HEK293 (cell line): ENCODE measurements at regions not wholly inside any gene's neighbourhood (a gene's known extent, or its start where the extent isn't known, plus 50 kb on each side); places are given as distances from the start of the nearest gene placed in this dataset.
"Not testable (repeated sequence)": the region's sequence is repeated elsewhere in the genome, so short reads cannot be mapped to it uniquely, and the experiment has no call there.

Experiments
- CTCF ChIA-PET: fragments of 350-600 bp; formaldehyde crosslinking; extraction: SDS; loops from one replicate; lab custom pipeline; 2021; ENCODE audit warnings: antibody characterized with exemption; lab: Yijun Ruan, JAX
- POLR2A ChIA-PET: fragments of 300-600 bp; formaldehyde crosslinking; extraction: SDS; loops from one replicate; lab custom pipeline; 2020; ENCODE audit warnings: antibody characterized with exemption, inconsistent platforms; lab: Yijun Ruan, JAX
- H3K27ac ChIP-seq: fragments of 200-500 bp; sonication (Bioruptor generic); 2 replicates; pipeline ENCODE4 v1.5.1; 2014; ENCODE audit warnings: low read depth, low read length, control low read depth, inconsistent platforms; ENCODE audit errors: extremely low read depth
- H3K36me3 ChIP-seq, 2 experiments: fragments of 200-500 bp in 1 of 2; sonication (Bioruptor generic) in 1 of 2; 1 replicate in 1 of 2; 2 replicates in 1 of 2; pipeline ENCODE4 v1.5.1; 2014 to 2017; ENCODE audit warnings: inconsistent platforms in 2 of 2, low read length in 2 of 2; ENCODE audit not compliant: control insufficient read depth in 2 of 2, insufficient read depth in 1 of 2
- H3K4me1 ChIP-seq: fragments of 200-500 bp; sonication (Bioruptor generic); 2 replicates; pipeline ENCODE4 v1.5.1; 2014; ENCODE audit warnings: mild to moderate bottlenecking, low read length, inconsistent platforms; ENCODE audit not compliant: control insufficient read depth, insufficient read depth
- H3K4me3 ChIP-seq: 2 replicates; pipeline ENCODE4 v1.5.1; 2011; ENCODE audit warnings: low read depth, mild to moderate bottlenecking, control low read depth, low read length, moderate library complexity
- H3K9me3 ChIP-seq: fragments of 200-500 bp; sonication (Bioruptor generic); 2 replicates; pipeline ENCODE4 v1.5.1; 2014; ENCODE audit warnings: low read depth, low read length, inconsistent platforms; ENCODE audit not compliant: control insufficient read depth, insufficient read depth
- KLF9 ChIP-seq: fragments of 450-650 bp; formaldehyde crosslinking; IDR thresholded peaks from 2 replicates; pipeline ENCODE4 v1.5.1; 2016; ENCODE audit warnings: missing biosample characterization, missing genetic modification characterization, low read depth
- OSR2 ChIP-seq: fragments of 450-650 bp; formaldehyde crosslinking; IDR thresholded peaks from 2 replicates; pipeline ENCODE4 v1.5.1; 2016; ENCODE audit warnings: missing biosample characterization, missing genetic modification characterization
- REPIN1 ChIP-seq: fragments of 450-650 bp; formaldehyde crosslinking; IDR thresholded peaks from 2 replicates; pipeline ENCODE4 v1.5.1; 2017; ENCODE audit warnings: missing biosample characterization, missing genetic modification characterization, low read depth
- SETDB1 ChIP-seq: IDR thresholded peaks from one replicate; pipeline ENCODE4 v1.6.1; 2017; ENCODE audit warnings: mild to moderate bottlenecking, low read length, moderate library complexity, mixed read lengths; ENCODE audit not compliant: insufficient read length
- ZBTB21 ChIP-seq: fragments of 450-650 bp; formaldehyde crosslinking; IDR thresholded peaks from 2 replicates; pipeline ENCODE4 v1.5.1; 2017; ENCODE audit warnings: missing biosample characterization, missing genetic modification characterization
- ZBTB48 ChIP-seq: fragments of 450-650 bp; formaldehyde crosslinking; IDR thresholded peaks from 2 replicates; pipeline ENCODE4 v1.5.1; 2016; ENCODE audit warnings: missing biosample characterization, missing genetic modification characterization
- ZBTB7A ChIP-seq: fragments of 450-650 bp; formaldehyde crosslinking; IDR thresholded peaks from 2 replicates; pipeline ENCODE4 v1.5.1; 2016; ENCODE audit warnings: low read depth, missing biosample characterization, missing genetic modification characterization
- ZNF133 ChIP-seq: fragments of 450-650 bp; formaldehyde crosslinking; IDR thresholded peaks from 2 replicates; pipeline ENCODE4 v1.5.1; 2016; ENCODE audit warnings: missing biosample characterization, missing genetic modification characterization
- ZNF140 ChIP-seq: fragments of 450-650 bp; formaldehyde crosslinking; IDR thresholded peaks from 2 replicates; pipeline ENCODE4 v1.5.1; 2016; ENCODE audit warnings: missing biosample characterization, missing genetic modification characterization
- ZNF404 ChIP-seq: fragments of 450-650 bp; formaldehyde crosslinking; IDR thresholded peaks from 2 replicates; pipeline ENCODE4 v1.5.1; 2017; ENCODE audit warnings: missing biosample characterization, missing genetic modification characterization
- ZNF600 ChIP-seq: fragments of 450-650 bp; formaldehyde crosslinking; IDR thresholded peaks from 2 replicates; pipeline ENCODE4 v1.5.1; 2016; ENCODE audit warnings: missing biosample characterization, missing genetic modification characterization
- ZNF629 ChIP-seq: fragments of 450-650 bp; formaldehyde crosslinking; IDR thresholded peaks from 2 replicates; pipeline ENCODE4 v1.5.1; 2017; ENCODE audit warnings: missing biosample characterization, missing genetic modification characterization
- ZNF670 ChIP-seq: fragments of 450-650 bp; formaldehyde crosslinking; IDR thresholded peaks from 2 replicates; pipeline ENCODE4 v1.5.1; 2016; ENCODE audit warnings: missing biosample characterization, missing genetic modification characterization, low read depth
- ZNF701 ChIP-seq: fragments of 450-650 bp; formaldehyde crosslinking; IDR thresholded peaks from 2 replicates; pipeline ENCODE4 v1.5.1; 2016; ENCODE audit warnings: missing biosample characterization, missing genetic modification characterization
- TF ChIP-seq, protein P1 (sequence below): fragments of 450-650 bp; formaldehyde crosslinking; IDR thresholded peaks from 2 replicates; pipeline ENCODE4 v1.5.1; 2017; ENCODE audit warnings: missing biosample characterization, missing genetic modification characterization
- TF ChIP-seq, protein P2 (sequence below): fragments of 450-650 bp; formaldehyde crosslinking; IDR thresholded peaks from 2 replicates; pipeline ENCODE4 v1.5.1; 2016; ENCODE audit warnings: missing biosample characterization, missing genetic modification characterization
- TF ChIP-seq, protein P3 (sequence below): fragments of 450-650 bp; formaldehyde crosslinking; IDR thresholded peaks from 2 replicates; pipeline ENCODE4 v1.5.1; 2017; ENCODE audit warnings: missing biosample characterization, mild to moderate bottlenecking, missing genetic modification characterization, moderate library complexity
- TF ChIP-seq, protein P4 (sequence below): fragments of 450-650 bp; IDR thresholded peaks from 2 replicates; pipeline ENCODE4 v1.5.1; 2018; ENCODE audit warnings: missing biosample characterization, missing genetic modification characterization

DNA sequence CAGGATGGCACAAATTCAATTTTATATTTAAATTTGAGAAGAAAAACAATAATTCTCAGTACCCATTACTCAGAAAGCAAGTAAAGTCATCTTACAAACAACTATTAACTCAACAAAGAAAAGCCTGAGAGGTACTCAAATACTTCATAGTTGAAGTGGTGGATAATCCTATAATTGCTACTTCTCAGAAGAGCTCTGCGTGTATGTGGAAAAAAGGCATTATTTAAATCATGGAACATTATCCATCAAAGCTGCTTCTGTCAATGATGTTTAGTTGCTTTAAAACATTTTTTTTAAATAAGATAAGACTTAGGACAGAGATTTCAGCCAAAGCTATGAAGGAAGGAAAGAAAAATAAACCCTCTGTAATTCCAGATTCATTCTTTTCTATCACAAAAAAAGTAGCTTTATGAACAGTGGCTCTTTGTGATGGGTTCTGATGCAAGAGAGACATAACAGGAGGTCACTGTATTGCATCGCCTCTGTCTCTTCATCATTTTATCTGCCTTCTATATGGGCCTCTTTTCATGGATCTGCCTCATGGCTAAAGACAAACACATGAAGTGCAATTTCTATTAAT, 367.9 kb upstream of the SLC35B3 start:
- Histone ChIP-seq H3K36me3 (no peaks in the 10 kb centered on the region), H3K4me1 (no peaks in the 10 kb centered on the region), H3K9me3 (no peaks in the 10 kb centered on the region), H3K4me3 (no peak overlapping the region), H3K27ac (no peak overlapping the region)
- no peak for TF ChIP-seq ZBTB7A
- TF ChIP-seq, protein P1, sequence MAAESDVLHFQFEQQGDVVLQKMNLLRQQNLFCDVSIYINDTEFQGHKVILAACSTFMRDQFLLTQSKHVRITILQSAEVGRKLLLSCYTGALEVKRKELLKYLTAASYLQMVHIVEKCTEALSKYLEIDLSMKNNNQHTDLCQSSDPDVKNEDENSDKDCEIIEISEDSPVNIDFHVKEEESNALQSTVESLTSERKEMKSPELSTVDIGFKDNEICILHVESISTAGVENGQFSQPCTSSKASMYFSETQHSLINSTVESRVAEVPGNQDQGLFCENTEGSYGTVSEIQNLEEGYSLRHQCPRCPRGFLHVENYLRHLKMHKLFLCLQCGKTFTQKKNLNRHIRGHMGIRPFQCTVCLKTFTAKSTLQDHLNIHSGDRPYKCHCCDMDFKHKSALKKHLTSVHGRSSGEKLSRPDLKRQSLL: no peak
- TF ChIP-seq, protein P2, sequence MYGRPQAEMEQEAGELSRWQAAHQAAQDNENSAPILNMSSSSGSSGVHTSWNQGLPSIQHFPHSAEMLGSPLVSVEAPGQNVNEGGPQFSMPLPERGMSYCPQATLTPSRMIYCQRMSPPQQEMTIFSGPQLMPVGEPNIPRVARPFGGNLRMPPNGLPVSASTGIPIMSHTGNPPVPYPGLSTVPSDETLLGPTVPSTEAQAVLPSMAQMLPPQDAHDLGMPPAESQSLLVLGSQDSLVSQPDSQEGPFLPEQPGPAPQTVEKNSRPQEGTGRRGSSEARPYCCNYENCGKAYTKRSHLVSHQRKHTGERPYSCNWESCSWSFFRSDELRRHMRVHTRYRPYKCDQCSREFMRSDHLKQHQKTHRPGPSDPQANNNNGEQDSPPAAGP: no peak
- TF ChIP-seq ZNF670 (tag by site-specific recombination): no peak
- no peak for TF ChIP-seq ZNF140 (tag by site-specific recombination)
- TF ChIP-seq ZBTB48 (tag by site-specific recombination): no peak
- no peak for TF ChIP-seq REPIN1 (tag by site-specific recombination)
- no peak for TF ChIP-seq ZNF629
- TF ChIP-seq, protein P3, sequence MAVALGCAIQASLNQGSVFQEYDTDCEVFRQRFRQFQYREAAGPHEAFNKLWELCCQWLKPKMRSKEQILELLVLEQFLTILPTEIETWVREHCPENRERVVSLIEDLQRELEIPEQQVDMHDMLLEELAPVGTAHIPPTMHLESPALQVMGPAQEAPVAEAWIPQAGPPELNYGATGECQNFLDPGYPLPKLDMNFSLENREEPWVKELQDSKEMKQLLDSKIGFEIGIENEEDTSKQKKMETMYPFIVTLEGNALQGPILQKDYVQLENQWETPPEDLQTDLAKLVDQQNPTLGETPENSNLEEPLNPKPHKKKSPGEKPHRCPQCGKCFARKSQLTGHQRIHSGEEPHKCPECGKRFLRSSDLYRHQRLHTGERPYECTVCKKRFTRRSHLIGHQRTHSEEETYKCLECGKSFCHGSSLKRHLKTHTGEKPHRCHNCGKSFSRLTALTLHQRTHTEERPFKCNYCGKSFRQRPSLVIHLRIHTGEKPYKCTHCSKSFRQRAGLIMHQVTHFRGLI: no peak
- no peak for TF ChIP-seq ZNF133 (tag by site-specific recombination)
- no peak for TF ChIP-seq ZNF701
- no peak for TF ChIP-seq OSR2 (tag by site-specific recombination)
- CTCF ChIA-PET: interaction anchor here (0.7 kb wide), 1 partner anchor 11 kb away, joined by 3 read pairs; no protein-coding TSS in a partner anchor
- POLR2A ChIA-PET: no interaction called here

DNA sequence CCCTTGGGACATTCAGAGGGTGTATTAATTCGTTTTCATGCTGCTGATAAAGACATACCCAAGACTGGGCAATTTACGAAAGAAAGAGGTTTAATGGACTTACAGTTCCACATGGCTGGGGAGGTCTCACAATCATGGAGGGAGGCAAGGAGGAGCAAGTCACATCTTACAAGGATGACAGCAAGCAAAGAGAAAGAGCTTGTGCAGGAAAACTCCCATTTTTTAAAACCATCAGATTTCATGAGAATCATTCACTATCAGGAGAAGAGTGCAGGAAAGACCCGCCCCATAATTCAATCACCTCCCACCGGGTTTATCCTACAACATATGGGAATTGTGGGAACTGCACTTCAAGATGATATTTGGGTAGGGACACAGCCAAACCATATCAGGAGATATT, 367.1 kb upstream of the SLC35B3 start:
- TF ChIP-seq SETDB1: peak; percentile 56
- CTCF ChIA-PET, H3K4me1 ChIP-seq, H3K27ac ChIP-seq, H3K4me3 ChIP-seq, H3K9me3 ChIP-seq, H3K36me3 ChIP-seq, POLR2A ChIA-PET: not testable (repeated sequence)

DNA sequence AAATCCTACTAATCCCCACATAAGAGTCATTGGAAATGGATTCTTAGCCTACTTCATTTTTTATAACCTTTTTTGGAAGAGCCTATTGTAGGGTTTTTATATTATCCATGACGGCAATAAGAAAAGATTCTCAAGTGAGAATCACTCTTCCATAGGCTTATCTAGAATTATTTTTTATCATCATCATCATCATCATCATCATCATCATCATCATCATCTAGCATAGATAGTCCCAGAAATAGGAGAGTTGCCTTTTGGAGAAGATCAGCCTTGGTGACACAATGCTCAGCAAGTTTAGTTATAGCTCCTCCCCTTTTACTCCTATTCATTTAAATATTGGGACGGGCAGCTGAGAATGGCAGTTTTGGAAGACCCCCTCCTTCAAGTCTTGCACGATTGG, 359.1 kb upstream of the SLC35B3 start:
- TF ChIP-seq ZBTB21 (no peak), KLF9 (tag by site-specific recombination) (no peak), OSR2 (tag by site-specific recombination) (no peak), ZNF404 (no peak), ZNF600 (tag by site-specific recombination) (no peak)
- TF ChIP-seq, protein P4, sequence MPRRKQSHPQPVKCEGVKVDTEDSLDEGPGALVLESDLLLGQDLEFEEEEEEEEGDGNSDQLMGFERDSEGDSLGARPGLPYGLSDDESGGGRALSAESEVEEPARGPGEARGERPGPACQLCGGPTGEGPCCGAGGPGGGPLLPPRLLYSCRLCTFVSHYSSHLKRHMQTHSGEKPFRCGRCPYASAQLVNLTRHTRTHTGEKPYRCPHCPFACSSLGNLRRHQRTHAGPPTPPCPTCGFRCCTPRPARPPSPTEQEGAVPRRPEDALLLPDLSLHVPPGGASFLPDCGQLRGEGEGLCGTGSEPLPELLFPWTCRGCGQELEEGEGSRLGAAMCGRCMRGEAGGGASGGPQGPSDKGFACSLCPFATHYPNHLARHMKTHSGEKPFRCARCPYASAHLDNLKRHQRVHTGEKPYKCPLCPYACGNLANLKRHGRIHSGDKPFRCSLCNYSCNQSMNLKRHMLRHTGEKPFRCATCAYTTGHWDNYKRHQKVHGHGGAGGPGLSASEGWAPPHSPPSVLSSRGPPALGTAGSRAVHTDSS (tag by site-specific recombination): peak; percentile 75
- TF ChIP-seq, all 188 proteins: peak for 1
- Histone ChIP-seq H3K4me1 (no peaks in the 10 kb centered on the region), H3K27ac (no peak overlapping the region), H3K9me3 (no peaks in the 10 kb centered on the region), H3K4me3 (no peak overlapping the region), H3K36me3 (no peaks in the 10 kb centered on the region)
- ChIA-PET CTCF (interaction anchor here (0.6 kb wide), 1 partner anchor 559 kb away, joined by 3 read pairs; no protein-coding TSS in a partner anchor), POLR2A (no interaction called here)
